ENCODE measurements at regions not wholly inside any gene's neighbourhood (a gene's known extent, or its start where the extent isn't known, plus 50 kb on each side); places are given as distances from the start of the nearest gene placed in this dataset.
A peak's percentile ranks its signal among the peaks of the same experiment; 100 is the strongest.

DNA sequence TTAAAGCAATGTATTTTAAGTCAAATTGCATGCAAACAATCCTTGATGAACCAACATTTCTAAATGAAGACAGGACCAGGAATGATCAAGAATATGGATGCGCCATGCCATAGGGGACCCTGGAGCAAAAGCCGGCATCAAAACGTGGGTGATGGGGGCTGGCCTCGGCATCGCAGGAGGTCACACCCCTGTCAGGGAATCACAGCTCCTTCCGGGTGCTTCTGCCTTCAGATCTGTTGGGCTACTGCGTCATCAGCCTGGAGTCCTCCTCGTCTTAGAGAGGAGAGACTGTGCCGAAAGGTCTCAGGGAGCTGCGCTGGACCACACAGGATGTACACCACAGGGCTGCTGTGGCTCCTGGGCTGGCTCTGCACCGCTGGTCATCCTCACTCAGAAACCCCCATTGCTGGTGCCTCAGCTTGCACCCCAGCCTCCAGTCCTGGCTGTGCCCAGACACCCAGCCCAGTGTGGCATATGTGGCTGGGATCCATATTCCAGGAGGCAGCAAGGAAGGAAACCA is 152.9 kb upstream of the PPP1R26 start:
- H3K36me3 ChIP-seq: no peaks in the 10 kb centered on the region
- H3K9me3 ChIP-seq: no peaks in the 10 kb centered on the region; the same call in 1 of the 2 replicates
- H3K4me3 ChIP-seq (ENCODE audit: low read depth, low read length): no peak overlapping the region
- peaks cover 34% of the 10 kb centered on the region for H3K4me1 ChIP-seq
- no peaks in the 10 kb centered on the region for H3K27me3 ChIP-seq
- no peak for DNase-seq
- TF ChIP-seq, protein P1, sequence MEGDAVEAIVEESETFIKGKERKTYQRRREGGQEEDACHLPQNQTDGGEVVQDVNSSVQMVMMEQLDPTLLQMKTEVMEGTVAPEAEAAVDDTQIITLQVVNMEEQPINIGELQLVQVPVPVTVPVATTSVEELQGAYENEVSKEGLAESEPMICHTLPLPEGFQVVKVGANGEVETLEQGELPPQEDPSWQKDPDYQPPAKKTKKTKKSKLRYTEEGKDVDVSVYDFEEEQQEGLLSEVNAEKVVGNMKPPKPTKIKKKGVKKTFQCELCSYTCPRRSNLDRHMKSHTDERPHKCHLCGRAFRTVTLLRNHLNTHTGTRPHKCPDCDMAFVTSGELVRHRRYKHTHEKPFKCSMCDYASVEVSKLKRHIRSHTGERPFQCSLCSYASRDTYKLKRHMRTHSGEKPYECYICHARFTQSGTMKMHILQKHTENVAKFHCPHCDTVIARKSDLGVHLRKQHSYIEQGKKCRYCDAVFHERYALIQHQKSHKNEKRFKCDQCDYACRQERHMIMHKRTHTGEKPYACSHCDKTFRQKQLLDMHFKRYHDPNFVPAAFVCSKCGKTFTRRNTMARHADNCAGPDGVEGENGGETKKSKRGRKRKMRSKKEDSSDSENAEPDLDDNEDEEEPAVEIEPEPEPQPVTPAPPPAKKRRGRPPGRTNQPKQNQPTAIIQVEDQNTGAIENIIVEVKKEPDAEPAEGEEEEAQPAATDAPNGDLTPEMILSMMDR (IDR thresholded peaks at IDR 0.05; ENCODE audit: low read depth, low read length): no peak

DNA sequence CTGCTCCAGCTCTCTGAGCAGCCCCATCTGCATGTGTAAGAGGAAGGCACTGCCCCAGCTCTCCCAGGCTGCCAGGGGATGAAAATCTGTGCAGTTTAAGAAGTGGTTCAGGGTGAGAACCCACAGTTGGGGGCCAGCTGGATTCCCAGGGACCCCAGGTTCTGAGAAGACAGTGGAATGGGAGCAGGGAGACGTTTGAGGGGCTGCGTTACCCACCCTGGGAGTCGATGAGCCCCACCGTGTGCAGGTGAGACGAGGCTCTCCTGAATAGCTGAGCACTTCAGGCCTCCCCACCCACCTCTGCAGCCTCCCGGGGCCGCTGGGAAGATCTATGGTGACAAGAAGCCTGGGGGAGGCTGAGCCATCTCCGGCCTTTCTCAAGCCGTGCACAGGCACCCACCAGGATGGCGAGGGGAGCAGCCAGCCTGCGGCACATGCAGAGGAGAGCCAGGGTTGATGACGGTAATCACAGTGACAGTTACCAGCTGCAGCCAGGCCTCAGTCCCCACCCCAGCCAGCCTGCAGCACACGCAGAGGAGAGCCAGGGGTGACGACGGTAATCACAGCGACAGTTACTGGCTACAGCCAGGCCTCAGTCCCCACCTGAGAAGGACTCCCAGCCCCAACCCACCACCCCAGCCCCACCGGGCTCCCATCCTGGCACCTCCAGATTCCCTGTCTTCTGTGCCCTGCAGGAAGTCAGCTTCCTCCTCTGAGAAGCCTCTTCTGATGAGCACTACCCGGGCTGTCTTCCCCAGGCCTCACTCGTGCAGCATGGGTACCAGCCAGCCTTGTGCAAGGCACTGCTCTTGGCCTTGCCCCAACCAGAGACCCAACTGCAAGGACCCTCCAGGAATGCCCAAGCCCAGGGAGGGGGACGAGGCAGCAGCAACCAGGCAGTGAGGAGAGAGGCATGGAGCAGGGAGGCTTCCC is 150.8 kb upstream of the PPP1R26 start:
- Histone ChIP-seq H3K27me3 (no peaks in the 10 kb centered on the region), H3K4me3 (ENCODE audit: low read depth, low read length) (no peak overlapping the region), H3K9me3 (no peaks in the 10 kb centered on the region), H3K4me1 (peaks cover 47% of the 10 kb centered on the region), H3K36me3 (no peaks in the 10 kb centered on the region)
- peak; percentile 72 for DNase-seq
- TF ChIP-seq, protein P1 (IDR thresholded peaks at IDR 0.05; ENCODE audit: low read depth, low read length): no peak

DNA sequence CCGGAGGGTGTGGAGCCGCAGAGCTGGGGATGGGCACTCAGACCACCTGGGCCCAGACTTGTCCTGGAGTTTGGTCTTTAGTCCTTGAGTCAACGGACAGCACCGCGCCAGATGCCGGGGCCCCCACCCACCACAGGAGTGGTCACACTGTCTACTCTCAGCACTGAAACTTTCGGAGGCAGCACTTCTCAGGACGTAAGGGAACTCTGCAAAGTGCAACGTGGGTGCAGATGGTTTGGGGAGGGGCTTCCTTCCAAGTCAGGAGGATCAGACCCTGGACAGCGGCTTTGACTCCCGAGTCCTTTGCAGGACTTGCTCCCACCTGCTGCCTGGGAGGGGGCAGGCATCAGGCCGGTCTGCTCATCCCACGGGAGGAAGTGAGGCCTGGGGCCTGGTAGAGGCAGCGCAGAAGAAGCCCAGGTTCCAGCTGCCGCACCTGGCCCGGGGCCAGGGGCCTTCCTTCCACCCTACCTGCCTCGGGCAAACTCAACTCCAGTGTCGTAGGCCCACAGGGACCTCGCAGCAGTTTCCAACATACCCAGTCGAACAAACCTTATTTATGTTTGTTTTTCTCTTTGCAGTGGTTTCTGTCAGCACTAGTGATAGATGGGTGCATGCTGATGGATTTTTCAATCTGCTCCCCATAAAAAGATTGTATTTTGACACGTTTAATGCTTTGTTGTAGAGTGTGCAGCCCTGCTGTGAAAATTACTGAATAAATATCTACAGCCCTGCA is 149.8 kb upstream of the PPP1R26 start:
- peak; percentile 84 for DNase-seq

DNA sequence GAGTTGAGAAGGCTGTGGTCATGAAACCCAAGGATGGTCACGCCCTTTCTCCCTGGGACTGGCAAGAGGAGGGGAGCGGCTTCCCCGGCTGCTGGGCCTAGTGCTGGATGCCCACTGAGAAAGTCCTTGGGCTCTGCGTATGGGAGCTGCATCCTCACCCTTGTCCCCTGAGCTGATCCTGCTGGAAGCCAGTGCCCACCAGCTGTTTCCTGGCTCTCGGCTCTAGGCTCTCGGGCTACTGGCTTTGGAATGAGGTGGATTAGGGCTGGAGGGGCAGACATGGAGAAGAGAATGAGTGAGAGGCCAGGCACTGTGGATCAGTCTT is 149.3 kb upstream of the PPP1R26 start:
- TF ChIP-seq, protein P1 (IDR thresholded peaks at IDR 0.05; ENCODE audit: low read depth, low read length): no peak
- no peaks in the 10 kb centered on the region for H3K36me3 ChIP-seq
- peaks cover 47% of the 10 kb centered on the region for H3K4me1 ChIP-seq
- H3K27me3 ChIP-seq: no peaks in the 10 kb centered on the region
- H3K4me3 ChIP-seq (ENCODE audit: low read depth, low read length): no peak overlapping the region
- peak; percentile 27 for DNase-seq
- no peaks in the 10 kb centered on the region for H3K9me3 ChIP-seq

More for the DNA sequence above, 149.8 kb upstream of the PPP1R26 start:
- Histone ChIP-seq H3K9me3 (no peaks in the 10 kb centered on the region), H3K27me3 (no peaks in the 10 kb centered on the region), H3K4me1 (peaks cover 47% of the 10 kb centered on the region), H3K4me3 (ENCODE audit: low read depth, low read length) (no peak overlapping the region), H3K36me3 (no peaks in the 10 kb centered on the region)
- TF ChIP-seq, protein P1 (IDR thresholded peaks at IDR 0.05; ENCODE audit: low read depth, low read length): no peak

DNA sequence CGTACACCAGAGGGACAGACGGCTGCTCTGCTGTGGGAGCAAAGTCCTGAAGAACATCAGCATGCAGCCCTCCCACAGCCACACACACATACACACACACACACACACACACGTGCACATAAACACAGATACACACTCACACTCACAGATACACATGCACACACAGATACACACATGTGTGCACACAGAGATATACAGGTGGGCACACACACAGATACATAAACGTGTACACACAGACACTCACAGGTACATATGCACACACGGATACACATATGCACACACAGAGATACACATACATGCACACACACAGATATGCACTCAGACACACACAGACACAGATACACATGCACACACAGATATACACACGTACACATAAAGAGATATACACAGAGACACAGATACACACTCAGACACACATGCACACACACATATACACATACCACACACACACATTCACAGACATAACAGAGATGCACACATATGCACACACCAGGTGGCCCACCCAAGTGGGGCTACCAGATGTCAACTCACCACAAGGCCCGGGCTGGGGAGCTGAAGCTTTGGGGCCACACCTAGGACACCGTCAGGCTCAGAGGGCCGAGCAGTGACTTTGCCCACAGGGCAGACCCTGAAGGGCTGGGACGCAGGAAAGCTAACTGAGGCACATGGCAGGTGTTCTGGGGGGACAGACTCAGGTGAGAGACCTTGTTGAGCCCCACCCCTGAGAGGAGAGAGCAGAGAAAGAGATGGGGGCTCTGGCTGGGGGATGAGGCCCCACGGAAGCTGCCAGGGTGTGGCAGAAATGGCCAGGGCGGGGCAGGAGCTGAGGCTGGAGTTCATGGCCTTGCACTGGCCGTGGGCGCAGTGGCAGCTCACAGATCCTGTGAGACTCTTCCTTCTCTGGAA is 148.6 kb upstream of the PPP1R26 start:
- H3K9me3 ChIP-seq: no peaks in the 10 kb centered on the region
- no peak overlapping the region for H3K4me3 ChIP-seq (ENCODE audit: low read depth, low read length)
- no peaks in the 10 kb centered on the region for H3K36me3 ChIP-seq
- H3K4me1 ChIP-seq: peaks cover 47% of the 10 kb centered on the region
- no peaks in the 10 kb centered on the region for H3K27me3 ChIP-seq
- TF ChIP-seq, protein P1 (IDR thresholded peaks at IDR 0.05; ENCODE audit: low read depth, low read length): no peak
- DNase-seq: peak; percentile 6

Measured in BE2C (cell line).